GM18520 (cell line): ENCODE measurements at regions not wholly inside any gene's neighbourhood (a gene's known extent, or its start where the extent isn't known, plus 50 kb on each side); places are given as distances from the start of the nearest gene placed in this dataset.

ENCODE experiments used
- ATAC-seq: cut with Tn5 transposase; IDR thresholded peaks from one replicate; pipeline ENCODE4 v1.9.1; 2021; ENCODE audit not compliant: unreplicated experiment

- ATAC-seq = no peak
Measured at GRCh38 chr5:117973785-117974184, 1014.6 kb downstream of the DTWD2 start.

- no peak for ATAC-seq
Measured at GRCh38 chr5:117955831-117956230, 1032.5 kb downstream of the DTWD2 start.

DNA sequence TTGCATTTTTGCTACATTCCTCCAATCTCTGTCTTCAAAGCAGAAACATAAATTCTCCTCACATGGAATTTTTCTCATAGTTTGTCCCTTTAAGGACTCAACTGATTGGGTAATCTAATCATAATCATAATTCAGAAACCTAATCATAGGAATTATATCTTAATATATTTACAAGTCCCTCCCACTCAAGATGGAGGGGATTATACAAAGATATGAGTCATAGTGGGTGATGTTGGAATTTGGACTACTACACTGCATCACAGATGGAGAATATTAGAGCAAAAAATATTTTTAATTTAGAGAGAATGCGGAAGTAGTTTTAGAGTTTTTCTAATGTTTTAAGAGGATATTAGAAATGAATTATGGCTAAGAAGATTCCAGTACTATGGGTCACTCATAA is 1034.0 kb downstream of the DTWD2 start:
- ATAC-seq = no peak

GRCh38 chr5:117953272-117953671 is 1035.1 kb downstream of the DTWD2 start:
- no peak for ATAC-seq

DNA sequence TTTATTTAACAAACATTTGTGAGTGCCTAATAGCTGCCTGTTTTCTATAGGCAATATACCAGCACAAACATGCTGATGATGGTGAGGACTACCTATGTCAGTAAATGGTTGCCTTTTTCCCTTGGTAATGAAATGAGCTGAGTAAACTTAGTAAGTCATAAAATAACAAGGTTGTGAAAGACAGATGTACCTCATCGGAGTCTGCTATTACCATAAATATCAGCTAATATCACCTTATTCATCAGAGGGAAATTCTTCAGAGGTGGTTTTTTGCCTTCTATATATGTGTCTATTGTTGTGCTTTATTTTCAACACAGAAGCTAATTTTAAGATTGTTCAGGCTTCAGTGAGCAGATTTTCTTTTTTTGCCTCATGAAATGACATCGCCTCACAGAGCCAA is 1040.5 kb downstream of the DTWD2 start:
- ATAC-seq = no peak

GRCh38 chr5:117947121-117947520 is 1041.2 kb downstream of the DTWD2 start:
- no peak for ATAC-seq

DNA sequence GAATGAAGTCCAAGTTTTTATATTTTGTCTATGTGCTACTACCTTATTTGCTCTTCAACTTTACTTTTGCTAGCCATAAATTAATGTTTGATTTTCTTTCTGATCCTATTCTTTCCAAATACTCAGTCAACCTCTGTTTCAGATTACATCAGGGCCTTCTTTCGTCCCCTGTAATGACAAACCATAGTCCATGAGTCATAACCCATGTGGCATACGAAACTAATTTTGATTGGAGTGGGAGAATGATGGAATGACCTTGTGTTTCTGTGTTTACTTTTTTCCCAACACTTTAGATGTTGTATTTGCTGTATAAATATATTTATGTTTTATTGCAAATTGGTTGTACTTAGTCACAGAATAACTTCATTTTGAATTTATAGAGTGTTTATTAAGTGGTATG is 1043.1 kb downstream of the DTWD2 start:
- ATAC-seq = no peak

DNA sequence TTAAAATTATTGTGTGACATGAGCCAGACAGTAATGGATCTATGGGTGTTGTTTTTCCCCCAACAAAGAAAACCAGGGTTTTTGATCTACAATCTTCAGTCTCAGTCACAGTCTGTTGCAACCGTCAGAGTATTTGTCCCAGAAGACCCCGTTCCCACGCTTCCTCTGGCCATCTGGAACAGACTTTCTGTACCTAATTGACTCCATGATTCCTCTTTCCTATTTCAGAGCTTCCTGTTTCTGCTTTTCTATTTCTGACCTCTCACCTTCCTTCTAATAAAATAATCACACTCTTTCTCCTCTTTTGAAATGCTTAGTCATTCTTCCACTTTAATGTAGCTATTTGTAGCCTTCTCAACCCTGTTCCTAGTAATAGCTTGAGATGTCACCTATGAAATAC is 1044.8 kb downstream of the DTWD2 start:
- no peak for ATAC-seq

DNA sequence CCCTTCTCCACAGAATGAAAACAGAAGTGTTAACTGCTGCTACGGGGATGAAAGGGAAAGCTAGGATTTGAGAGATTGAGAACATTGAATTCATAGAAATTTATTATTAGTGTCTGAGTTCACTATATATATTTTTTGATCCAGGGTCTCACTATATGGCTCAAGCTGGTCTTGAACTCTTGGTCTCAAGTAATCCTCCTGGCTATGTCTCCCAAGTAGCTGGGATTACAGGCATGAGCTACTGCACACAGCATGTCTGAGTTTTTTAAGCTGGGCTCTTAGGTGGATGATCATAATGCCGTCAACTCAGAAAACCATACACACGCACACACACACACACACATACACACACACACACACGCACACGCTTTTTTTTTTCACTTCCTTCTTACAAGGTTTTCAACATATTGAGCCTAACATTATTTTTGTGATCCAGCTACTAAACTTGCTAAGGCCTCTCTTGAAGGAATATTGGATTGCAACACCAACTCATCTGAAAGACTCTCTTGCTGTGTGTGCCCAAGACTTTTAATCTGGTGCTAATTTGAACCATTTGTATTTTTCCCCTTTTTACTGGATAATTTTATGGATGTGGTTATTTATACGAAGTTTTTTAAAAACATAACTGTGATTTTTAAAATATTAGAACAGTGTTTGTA is 1045.4 kb downstream of the DTWD2 start:
- ATAC-seq = no peak

- no peak for ATAC-seq
Measured at GRCh38 chr5:117893211-117893610, 1095.1 kb downstream of the DTWD2 start.

- no peak for ATAC-seq
Measured at GRCh38 chr5:117892360-117892759, 1096.0 kb downstream of the DTWD2 start.

DNA sequence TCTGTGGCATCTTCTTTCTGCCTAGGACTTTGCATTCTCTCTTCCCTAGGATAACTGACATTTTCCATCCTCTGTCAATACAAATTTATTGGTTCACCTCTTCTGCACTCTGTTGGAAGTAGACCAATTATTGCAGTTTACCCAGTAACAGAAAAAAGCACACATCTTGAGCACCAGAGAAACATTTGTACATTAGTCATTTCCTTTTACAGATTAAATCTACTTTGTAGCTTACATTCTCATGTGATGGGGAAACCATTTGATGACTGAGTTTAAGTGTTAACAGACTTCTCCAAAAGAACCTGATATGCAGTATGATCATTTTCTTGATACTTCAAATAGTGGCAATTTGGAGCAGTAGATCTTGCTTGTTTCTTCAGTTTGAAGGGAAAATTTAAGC is 1098.8 kb downstream of the DTWD2 start:
- no peak for ATAC-seq

- peak; percentile 79 for ATAC-seq
Measured at GRCh38 chr5:117888688-117889087, 1099.7 kb downstream of the DTWD2 start.

GRCh38 chr5:117881426-117882230 is 1106.7 kb downstream of the DTWD2 start:
- ATAC-seq = no peak

DNA sequence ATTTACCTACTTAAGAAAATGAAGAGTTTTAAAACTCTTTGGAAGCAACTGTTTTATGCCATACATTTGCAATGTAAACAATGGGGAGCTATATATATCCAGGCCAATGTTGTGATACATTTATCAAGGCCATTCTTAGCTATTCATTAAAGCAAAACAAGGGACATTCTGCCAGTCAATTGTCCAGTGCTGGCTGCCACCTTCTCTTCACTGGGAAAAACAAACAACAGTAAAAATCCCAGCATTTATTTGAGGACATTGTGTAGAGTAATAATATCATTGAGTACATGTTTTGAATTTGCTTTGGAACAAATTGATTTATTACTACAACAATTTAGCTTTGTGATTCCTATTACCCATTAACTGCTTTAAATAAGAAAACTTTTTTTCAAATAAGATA is 1107.4 kb downstream of the DTWD2 start:
- no peak for ATAC-seq

GRCh38 chr5:117877731-117878130 is 1110.6 kb downstream of the DTWD2 start:
- ATAC-seq = no peak

- ATAC-seq = no peak
Measured at GRCh38 chr5:117872798-117873368, 1115.5 kb downstream of the DTWD2 start.

- no peak for ATAC-seq
Measured at GRCh38 chr5:117869596-117869995, 1118.8 kb downstream of the DTWD2 start.

GRCh38 chr5:117863586-117864296 is 1124.6 kb downstream of the DTWD2 start:
- ATAC-seq = no peak

DNA sequence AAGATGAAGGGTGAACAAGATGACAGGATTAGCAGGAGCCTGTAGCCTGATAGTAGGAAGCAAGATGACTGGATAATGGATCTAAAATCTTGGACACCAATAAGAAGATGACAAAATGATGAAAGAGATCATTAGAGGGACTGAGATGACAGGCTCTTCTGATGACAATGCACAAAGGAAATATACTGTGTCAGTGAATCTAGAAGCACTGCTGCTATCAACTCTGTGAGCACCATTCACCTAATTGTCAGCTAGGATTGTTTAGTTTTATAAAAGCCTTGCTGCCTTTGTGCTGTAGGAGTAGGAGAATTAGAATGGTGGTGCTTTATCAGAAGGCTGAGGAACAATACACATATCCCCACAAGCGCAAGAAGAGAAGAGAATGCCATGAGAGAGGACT is 1127.8 kb downstream of the DTWD2 start:
- no peak for ATAC-seq

DNA sequence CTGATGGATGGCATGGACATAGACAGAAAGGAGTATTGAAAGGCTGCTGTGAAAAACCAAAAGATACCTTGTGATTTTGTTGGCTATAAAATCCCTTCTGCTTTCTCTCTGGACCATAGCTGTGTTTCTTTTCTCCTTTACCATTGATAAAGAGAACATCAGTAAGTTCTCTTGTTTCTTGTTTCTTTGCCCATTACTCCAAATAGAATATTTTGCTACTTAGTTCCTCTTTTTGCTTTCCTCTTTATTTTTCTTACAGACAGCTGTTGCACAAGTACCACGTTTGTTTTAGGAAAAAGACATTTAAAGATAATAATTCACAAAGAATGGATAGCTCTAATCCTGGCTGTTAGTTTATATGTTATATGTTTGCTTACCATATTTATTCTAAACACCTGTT is 1129.2 kb downstream of the DTWD2 start:
- ATAC-seq = no peak

DNA sequence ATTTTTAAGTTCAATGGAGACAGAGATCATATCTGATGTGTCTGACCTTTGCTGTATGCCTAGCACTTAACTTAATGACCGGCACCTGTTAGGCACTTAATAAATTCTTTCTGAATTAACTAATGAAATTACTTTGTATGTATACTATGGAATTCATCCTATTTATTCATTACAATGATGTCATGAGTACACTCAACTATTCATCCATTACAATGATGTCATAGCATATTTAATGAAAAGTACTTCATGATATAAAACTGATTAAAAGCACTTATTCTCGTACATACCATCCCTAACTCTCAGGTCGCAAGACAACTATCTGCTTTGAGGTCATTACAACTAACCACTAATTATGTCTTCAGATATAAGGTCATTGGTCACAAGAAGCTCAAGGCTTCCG is 1131.6 kb downstream of the DTWD2 start:
- ATAC-seq = no peak
